ENCODE measurements at regions not wholly inside any gene's neighbourhood (a gene's known extent, or its start where the extent isn't known, plus 50 kb on each side); places are given as distances from the start of the nearest gene placed in this dataset.

DNA sequence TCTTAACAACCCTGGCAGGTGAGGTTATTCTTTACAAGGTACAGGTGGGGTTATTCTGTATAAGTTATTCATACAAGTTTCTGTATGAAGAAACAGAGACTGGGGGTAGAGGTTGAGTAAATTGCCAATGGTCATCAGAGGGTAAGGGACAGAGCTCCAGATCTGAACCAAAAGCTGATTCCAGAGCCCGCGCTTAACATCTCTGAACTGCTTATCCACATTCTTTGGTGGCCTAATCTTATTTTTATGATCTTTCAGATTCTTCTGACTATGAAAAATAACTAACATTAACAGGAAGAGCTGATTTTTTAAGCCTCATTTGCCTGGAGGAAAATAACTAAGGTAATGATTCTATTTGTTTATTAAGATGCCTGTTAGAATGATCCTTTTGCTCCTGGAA is 63.9 kb upstream of the BARHL2 start:
- DNase-seq (ENCODE audit: low read depth): no peak

DNA sequence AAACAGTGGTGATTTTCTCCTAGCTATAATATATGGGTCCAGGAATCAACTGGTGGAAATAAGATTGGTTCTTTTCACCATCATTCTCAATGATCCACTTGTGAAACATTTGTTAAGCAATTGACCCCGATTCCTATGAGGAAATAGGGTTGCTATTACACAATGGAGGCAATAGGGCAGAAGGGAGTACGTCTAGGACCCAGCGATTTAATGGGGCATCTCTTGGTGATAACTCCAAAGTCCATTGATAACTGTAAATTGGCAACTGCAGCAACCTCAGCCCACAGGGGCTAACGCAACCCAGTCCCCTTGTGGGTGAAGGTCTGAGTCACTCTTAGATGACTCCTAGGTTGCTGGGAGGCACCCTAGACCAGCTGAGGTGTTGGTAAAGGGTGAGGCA is 62.5 kb upstream of the BARHL2 start:
- DNase-seq (ENCODE audit: low read depth): no peak

DNA sequence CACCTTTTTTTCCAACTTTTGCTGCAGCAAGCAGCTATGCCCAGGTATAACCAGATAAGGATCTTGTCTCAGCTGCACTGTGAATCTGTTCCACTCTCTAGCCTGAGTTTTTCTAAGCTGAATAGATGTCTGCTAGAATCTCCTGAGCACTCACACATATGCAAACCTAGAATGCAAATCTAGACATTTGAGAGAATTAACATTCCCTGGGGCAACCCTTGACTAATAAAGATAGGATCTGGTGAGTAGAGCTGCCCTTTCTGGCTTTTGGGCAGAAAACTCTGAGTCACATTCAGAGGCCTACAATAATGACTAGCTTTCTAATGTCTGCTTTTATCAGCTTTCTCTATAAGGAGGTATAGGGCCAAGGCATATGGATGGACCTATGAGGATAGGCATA is 61.4 kb upstream of the BARHL2 start:
- DNase-seq (ENCODE audit: low read depth): no peak

DNA sequence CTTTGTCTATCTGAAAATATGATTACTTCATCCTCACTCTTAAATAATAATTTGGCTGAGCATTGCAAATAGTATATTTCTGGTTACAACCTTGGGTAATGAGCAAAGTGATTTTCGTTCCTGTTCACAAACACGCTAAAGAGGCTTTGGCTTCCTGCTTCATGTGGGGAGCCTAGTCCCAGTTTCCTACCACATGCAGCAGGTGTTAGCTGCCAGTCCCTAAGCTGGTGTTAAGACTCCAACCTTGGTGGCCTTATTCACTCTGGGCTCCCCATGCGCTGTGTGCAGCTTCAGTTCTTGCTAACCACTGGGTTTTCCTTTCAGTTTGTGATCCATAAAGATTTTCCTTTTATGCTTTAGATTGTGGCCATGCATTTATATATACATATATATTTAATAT is 56.7 kb upstream of the BARHL2 start:
- DNase-seq (ENCODE audit: low read depth): no peak

DNA sequence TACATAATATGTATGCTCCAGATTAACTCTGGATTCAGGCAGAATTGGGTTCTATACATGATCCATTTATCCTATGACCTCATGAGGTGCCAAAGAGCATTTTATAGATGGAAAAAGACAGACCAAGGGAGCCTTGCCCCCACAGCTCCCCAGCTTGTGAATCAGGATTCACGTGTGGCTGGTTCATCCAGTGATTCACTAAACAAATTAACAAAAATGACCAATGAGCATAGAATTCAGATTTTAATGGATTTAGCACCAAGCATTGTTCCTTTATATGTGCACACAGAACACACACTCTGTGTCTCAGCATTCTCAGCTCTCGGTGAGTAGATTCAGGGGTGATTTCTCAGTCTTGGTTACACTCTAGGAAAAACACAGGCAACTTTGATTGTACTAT is 51.7 kb upstream of the BARHL2 start:
- DNase-seq (ENCODE audit: low read depth): no peak

DNA sequence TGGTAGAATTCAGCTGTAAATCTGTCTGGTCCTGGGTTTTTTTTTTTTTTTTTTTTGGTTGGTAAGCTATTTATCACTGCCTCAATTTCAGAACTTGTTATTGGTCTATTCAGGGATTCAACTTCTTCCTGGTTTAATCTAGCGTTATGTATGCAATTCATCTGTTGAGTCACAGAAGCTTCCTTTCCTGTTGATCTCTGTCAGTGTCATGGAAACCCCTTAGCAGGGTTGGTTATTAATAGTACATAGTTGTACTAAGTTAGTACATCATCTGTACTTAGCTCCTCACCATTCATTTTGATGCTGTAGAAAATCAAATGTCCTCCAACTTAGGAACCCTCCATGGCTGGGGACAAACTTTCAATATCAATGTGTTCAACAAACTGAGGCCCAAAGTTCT is 51.0 kb upstream of the BARHL2 start:
- no peak for DNase-seq (ENCODE audit: low read depth)

Data from renal cortical epithelial cell (primary cell).